Caco-2 (cell line): ENCODE measurements at regions not wholly inside any gene's neighbourhood (a gene's known extent, or its start where the extent isn't known, plus 50 kb on each side); places are given as distances from the start of the nearest gene placed in this dataset.

ENCODE experiments used
- BruUV-seq: library from RNA; stranded (reverse); fragments of 400-500 nt; replicated peaks from 2 replicates; lab custom pipeline; 2021; lab: Mats Ljungman, UMichigan
- CTCF ChIA-PET: fragments of 300-600 bp; sonication (Branson Sonifier 250); formaldehyde crosslinking; loops from one replicate; lab custom pipeline; 2022; ENCODE audit warnings: antibody characterized with exemption; lab: Charles Lee
- POLR2A ChIA-PET: fragments of 300-600 bp; sonication (Branson Sonifier 250); formaldehyde crosslinking; loops from one replicate; lab custom pipeline; 2022; ENCODE audit warnings: antibody characterized with exemption; lab: Charles Lee
- DNase-seq, 2 experiments: peaks; one replicate each; pipeline versions ENCODE4 v3.0.0 to v3.0.0-alpha.2; 2020 to 2022
- H3K27me3 ChIP-seq: replicated peaks from 2 replicates; pipeline ENCODE4 v1.6.0; 2011; ENCODE audit warnings: low read length; ENCODE audit not compliant: control insufficient read depth, insufficient read depth
- H3K36me3 ChIP-seq: 2 replicates; pipeline ENCODE4 v1.5.1; 2011; ENCODE audit warnings: low read length; ENCODE audit not compliant: control insufficient read depth, insufficient read depth
- H3K4me1 ChIP-seq: fragments of 250-450 bp; sonication (Bioruptor Pico); 2 replicates; pipeline ENCODE4 v1.5.1; 2020; ENCODE audit warnings: mild to moderate bottlenecking
- H3K4me3 ChIP-seq: 2 replicates; pipeline ENCODE4 v1.5.1; 2011; ENCODE audit warnings: low read depth, mild to moderate bottlenecking, control low read depth, low read length
- H3K9me3 ChIP-seq: fragments of 250-450 bp; sonication (Bioruptor Pico); 2 replicates; pipeline ENCODE4 v1.5.1; 2020; ENCODE audit warnings: mild to moderate bottlenecking, moderate library complexity
- H3K27ac Mint-ChIP-seq: one replicate; pipeline ENCODE4 v1.8.0; 2022; ENCODE audit warnings: mixed read lengths; ENCODE audit not compliant: unreplicated experiment
- H3K27me3 Mint-ChIP-seq: one replicate; pipeline ENCODE4 v1.8.0; 2022; ENCODE audit warnings: mixed read lengths; ENCODE audit not compliant: insufficient read depth, unreplicated experiment
- H3K36me3 Mint-ChIP-seq: one replicate; pipeline ENCODE4 v1.8.0; 2022; ENCODE audit warnings: mild to moderate bottlenecking, mixed read lengths; ENCODE audit not compliant: insufficient read depth, unreplicated experiment
- H3K4me1 Mint-ChIP-seq: one replicate; pipeline ENCODE4 v1.8.0; 2022; ENCODE audit warnings: low read depth, mixed read lengths; ENCODE audit not compliant: unreplicated experiment
- H3K4me3 Mint-ChIP-seq: one replicate; pipeline ENCODE4 v1.8.0; 2022; ENCODE audit warnings: mild to moderate bottlenecking, moderate library complexity, mixed read lengths; ENCODE audit not compliant: unreplicated experiment
- H3K9me3 Mint-ChIP-seq: one replicate; pipeline ENCODE4 v1.8.0; 2022; ENCODE audit warnings: mixed read lengths; ENCODE audit not compliant: unreplicated experiment
- intact Hi-C: fragments of 100-400 bp; cut with micrococcal nuclease; formaldehyde crosslinking; loops from one replicate; pipeline ENCODE4 v1.10.0; 2022; ENCODE audit not compliant: unreplicated experiment
- TF ChIP-seq, protein P1 (sequence below), 2 experiments: fragments of 200-600 bp in 1 of 2; IDR thresholded peaks; 1 replicate in 1 of 2; 2 replicates in 1 of 2; pipeline versions ENCODE4 v1.5.1 to v1.8.0; 2011 to 2022; ENCODE audit warnings: antibody characterized with exemption in 1 of 2, control low read depth in 1 of 2, inconsistent platforms in 1 of 2, low read depth in 1 of 2, low read length in 1 of 2, mild to moderate bottlenecking in 1 of 2, moderate library complexity in 1 of 2; ENCODE audit not compliant: insufficient read depth in 1 of 2, severe bottlenecking in 1 of 2, unreplicated experiment in 1 of 2

DNA sequence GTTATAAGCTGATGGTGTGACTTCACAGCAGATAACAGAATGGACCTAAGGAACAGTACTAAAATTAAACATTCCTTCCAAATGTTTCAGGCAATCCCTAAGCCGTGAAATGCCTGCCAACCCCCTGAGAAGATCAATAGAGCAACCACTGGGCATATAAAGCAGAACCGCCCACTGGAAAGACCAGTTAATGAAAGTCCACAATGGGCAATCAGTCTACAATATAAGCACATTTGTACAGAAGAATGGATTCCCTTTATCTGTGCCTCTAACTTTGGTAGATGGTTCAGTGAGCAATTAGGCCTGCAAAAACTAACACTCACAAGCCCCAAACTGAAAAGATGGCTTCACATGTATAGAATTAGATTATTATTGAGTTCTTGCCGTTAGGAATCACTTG is 286.6 kb downstream of the UBE3D start:
- Histone ChIP-seq H3K27me3 (no peaks in the 10 kb centered on the region), H3K4me1 (no peaks in the 10 kb centered on the region), H3K4me3 (no peak overlapping the region), H3K9me3 (no peaks in the 10 kb centered on the region), H3K36me3 (no peaks in the 10 kb centered on the region)
- H3K9me3 Mint-ChIP-seq: no peaks in the 10 kb centered on the region
- TF ChIP-seq, protein P1, sequence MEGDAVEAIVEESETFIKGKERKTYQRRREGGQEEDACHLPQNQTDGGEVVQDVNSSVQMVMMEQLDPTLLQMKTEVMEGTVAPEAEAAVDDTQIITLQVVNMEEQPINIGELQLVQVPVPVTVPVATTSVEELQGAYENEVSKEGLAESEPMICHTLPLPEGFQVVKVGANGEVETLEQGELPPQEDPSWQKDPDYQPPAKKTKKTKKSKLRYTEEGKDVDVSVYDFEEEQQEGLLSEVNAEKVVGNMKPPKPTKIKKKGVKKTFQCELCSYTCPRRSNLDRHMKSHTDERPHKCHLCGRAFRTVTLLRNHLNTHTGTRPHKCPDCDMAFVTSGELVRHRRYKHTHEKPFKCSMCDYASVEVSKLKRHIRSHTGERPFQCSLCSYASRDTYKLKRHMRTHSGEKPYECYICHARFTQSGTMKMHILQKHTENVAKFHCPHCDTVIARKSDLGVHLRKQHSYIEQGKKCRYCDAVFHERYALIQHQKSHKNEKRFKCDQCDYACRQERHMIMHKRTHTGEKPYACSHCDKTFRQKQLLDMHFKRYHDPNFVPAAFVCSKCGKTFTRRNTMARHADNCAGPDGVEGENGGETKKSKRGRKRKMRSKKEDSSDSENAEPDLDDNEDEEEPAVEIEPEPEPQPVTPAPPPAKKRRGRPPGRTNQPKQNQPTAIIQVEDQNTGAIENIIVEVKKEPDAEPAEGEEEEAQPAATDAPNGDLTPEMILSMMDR (IDR thresholded peaks at IDR 0.05; ENCODE audit: insufficient read depth in 1 of 2, low read depth in 1 of 2, low read length in 1 of 2, severe bottlenecking in 1 of 2, unreplicated experiment in 1 of 2): no peak
- POLR2A ChIA-PET: no interaction called here
- H3K4me1 Mint-ChIP-seq: no peaks in the 10 kb centered on the region
- BruUV-seq: no TSS peak
- no peaks in the 10 kb centered on the region for H3K36me3 Mint-ChIP-seq
- CTCF ChIA-PET: no interaction called here
- H3K4me3 Mint-ChIP-seq: no peak overlapping the region
- no peak for DNase-seq
- H3K27ac Mint-ChIP-seq: no peak overlapping the region
- intact Hi-C loops: no loop called here
- no peaks in the 10 kb centered on the region for H3K27me3 Mint-ChIP-seq

DNA sequence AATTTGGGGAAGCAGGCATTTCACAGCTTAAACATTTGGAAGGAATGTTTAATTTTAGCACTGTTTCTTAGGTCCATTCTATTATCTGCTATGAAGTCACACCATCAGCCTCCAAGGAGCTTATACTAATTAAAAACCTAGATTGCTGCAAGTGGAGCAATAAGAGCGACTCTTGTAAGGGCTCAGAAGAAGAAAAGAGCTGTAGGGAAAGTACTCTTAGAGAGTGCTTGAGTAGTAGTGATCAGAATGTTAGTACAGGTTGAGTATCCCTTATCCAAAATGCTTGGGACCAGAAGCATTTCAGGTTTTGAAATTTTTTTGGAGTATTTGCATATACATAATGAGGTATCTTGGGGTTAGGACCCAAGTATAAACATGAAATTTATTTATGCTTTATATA is 285.3 kb downstream of the UBE3D start:
- Mint-ChIP-seq H3K9me3 (no peaks in the 10 kb centered on the region), H3K4me1 (no peaks in the 10 kb centered on the region), H3K4me3 (no peak overlapping the region), H3K27me3 (peaks cover 4% of the 10 kb centered on the region), H3K27ac (no peak overlapping the region), H3K36me3 (no peaks in the 10 kb centered on the region)
- Histone ChIP-seq H3K4me3 (no peak overlapping the region), H3K9me3 (no peaks in the 10 kb centered on the region), H3K4me1 (no peaks in the 10 kb centered on the region), H3K27me3 (no peaks in the 10 kb centered on the region), H3K36me3 (no peaks in the 10 kb centered on the region)
- no TSS peak for BruUV-seq
- TF ChIP-seq, protein P1 (IDR thresholded peaks at IDR 0.05; ENCODE audit: insufficient read depth in 1 of 2, low read depth in 1 of 2, low read length in 1 of 2, severe bottlenecking in 1 of 2, unreplicated experiment in 1 of 2): no peak
- intact Hi-C loops: loop anchor here (10.0 kb wide), 1 partner anchor 274 kb away; no protein-coding TSS in a partner anchor
- ChIA-PET CTCF (interaction anchor here (0.6 kb wide), 1 partner anchor 286 kb away, joined by 3 read pairs; no protein-coding TSS in a partner anchor), POLR2A (no interaction called here)
- no peak for DNase-seq

GRCh38 chr6:82781620-82782204 is 283.9 kb downstream of the UBE3D start:
- ChIA-PET CTCF (no interaction called here), POLR2A (no interaction called here)
- TF ChIP-seq, protein P1 (IDR thresholded peaks at IDR 0.05; ENCODE audit: insufficient read depth in 1 of 2, low read depth in 1 of 2, low read length in 1 of 2, severe bottlenecking in 1 of 2, unreplicated experiment in 1 of 2): no peak
- no peak for DNase-seq
- intact Hi-C loops: loop anchor here (10.0 kb wide), 1 partner anchor 273 kb away; no protein-coding TSS in a partner anchor
- Histone ChIP-seq H3K4me1 (no peaks in the 10 kb centered on the region), H3K9me3 (no peaks in the 10 kb centered on the region), H3K27me3 (no peaks in the 10 kb centered on the region), H3K4me3 (no peak overlapping the region), H3K36me3 (no peaks in the 10 kb centered on the region)
- H3K4me3 Mint-ChIP-seq: no peak overlapping the region
- no peaks in the 10 kb centered on the region for H3K36me3 Mint-ChIP-seq
- H3K9me3 Mint-ChIP-seq: no peaks in the 10 kb centered on the region
- no peak overlapping the region for H3K27ac Mint-ChIP-seq
- H3K27me3 Mint-ChIP-seq: peaks cover 5% of the 10 kb centered on the region
- no peaks in the 10 kb centered on the region for H3K4me1 Mint-ChIP-seq
- BruUV-seq: no TSS peak
